Stimulated activated CD8-positive, alpha-beta memory T cell treated with anti-CD3 and anti-CD28 coated beads, Interleukin-7, amount 100 ng/mL, for 1 hour (primary cell): ENCODE measurements at regions not wholly inside any gene's neighbourhood (a gene's known extent, or its start where the extent isn't known, plus 50 kb on each side); places are given as distances from the start of the nearest gene placed in this dataset.

Experiments
- DNase-seq, 2 donors: peaks; one replicate each; pipeline ENCODE4 v3.0.0-alpha.2; 2020; ENCODE audit warnings: low read depth in 2 of 2

GRCh38 chr2:47315475-47315874, 53.6 kb upstream of the EPCAM start:
- no peak for DNase-seq

GRCh38 chr2:47313728-47314127, 55.4 kb upstream of the EPCAM start:
- no peak for DNase-seq

- DNase-seq, result no peak
Observed at GRCh38 chr2:47313141-47313691, 55.9 kb upstream of the EPCAM start.

- no peak for DNase-seq
Observed at GRCh38 chr2:47312491-47312850, 56.6 kb upstream of the EPCAM start.

- no peak for DNase-seq
Observed at GRCh38 chr2:47311764-47312490, 57.2 kb upstream of the EPCAM start.

- DNase-seq, result no peak
Observed at GRCh38 chr2:47310801-47311560, 58.1 kb upstream of the EPCAM start.

- DNase-seq, result no peak
Observed at GRCh38 chr2:47309952-47310800, 58.9 kb upstream of the EPCAM start.

GRCh38 chr2:47309472-47309951, 59.6 kb upstream of the EPCAM start:
- no peak for DNase-seq

GRCh38 chr2:47307066-47307465, 62.0 kb upstream of the EPCAM start:
- no peak for DNase-seq

- no peak for DNase-seq
Observed at GRCh38 chr2:47304654-47305053, 64.5 kb upstream of the EPCAM start.

- DNase-seq, result no peak
Observed at GRCh38 chr2:47303341-47304148, 65.6 kb upstream of the EPCAM start.

GRCh38 chr2:47302308-47302707, 66.8 kb upstream of the EPCAM start:
- no peak for DNase-seq

GRCh38 chr2:47301731-47302130, 67.4 kb upstream of the EPCAM start:
- no peak for DNase-seq

- no peak for DNase-seq
Observed at GRCh38 chr2:47301277-47301618, 67.9 kb upstream of the EPCAM start.

- no peak for DNase-seq
Observed at GRCh38 chr2:47300609-47301276, 68.4 kb upstream of the EPCAM start.

GRCh38 chr2:47300081-47300480, 69.0 kb upstream of the EPCAM start:
- DNase-seq, result no peak

GRCh38 chr2:47299555-47299954, 69.6 kb upstream of the EPCAM start:
- DNase-seq, result no peak

- DNase-seq, result no peak
Observed at GRCh38 chr2:47298771-47299170, 70.3 kb upstream of the EPCAM start.

- DNase-seq, result no peak
Observed at GRCh38 chr2:47297767-47298425, 71.2 kb upstream of the EPCAM start.

- DNase-seq, result no peak
Observed at GRCh38 chr2:47295981-47296635, 73.0 kb upstream of the EPCAM start.
